Activated T-cell treated with anti-CD3 and anti-CD28 coated beads, Interleukin-2, amount 50 U/mL, for 24 hours (primary cell): ENCODE measurements at regions not wholly inside any gene's neighbourhood (a gene's known extent, or its start where the extent isn't known, plus 50 kb on each side); places are given as distances from the start of the nearest gene placed in this dataset.

ENCODE experiments used
- DNase-seq: peaks from one replicate; pipeline ENCODE4 v3.0.0-alpha.2; 2020
- H3K27ac Mint-ChIP-seq: 2 replicates; pipeline ENCODE4 v1.8.0; 2020; ENCODE audit warnings: mild to moderate bottlenecking, mixed read lengths
- H3K27me3 Mint-ChIP-seq: 2 replicates; pipeline ENCODE4 v1.8.0; 2020; ENCODE audit warnings: mixed read lengths
- H3K36me3 Mint-ChIP-seq: 2 replicates; pipeline ENCODE4 v1.8.0; 2020; ENCODE audit warnings: low read depth, mixed read lengths
- H3K4me1 Mint-ChIP-seq: 2 replicates; pipeline ENCODE4 v1.8.0; 2020; ENCODE audit warnings: low read depth, mixed read lengths
- H3K4me3 Mint-ChIP-seq: 2 replicates; pipeline ENCODE4 v1.8.0; 2020; ENCODE audit warnings: mild to moderate bottlenecking, moderate library complexity, mixed read lengths
- H3K9me3 Mint-ChIP-seq: 2 replicates; pipeline ENCODE4 v1.8.0; 2020; ENCODE audit warnings: mixed read lengths

- no peaks in the 10 kb centered on the region for H3K27me3 Mint-ChIP-seq
- H3K4me3 Mint-ChIP-seq = peak overlapping the region; percentile 35
- peaks cover 35% of the 10 kb centered on the region for H3K4me1 Mint-ChIP-seq
- peak overlapping the region; percentile 71 for H3K27ac Mint-ChIP-seq
- peak; percentile 34 for DNase-seq
- no peaks in the 10 kb centered on the region for H3K36me3 Mint-ChIP-seq
- H3K9me3 Mint-ChIP-seq = peaks cover 2% of the 10 kb centered on the region
Measured at GRCh38 chr3:30332196-30333021, 274.0 kb upstream of the TGFBR2 start.

GRCh38 chr3:30333143-30333542 lies 273.3 kb upstream of the TGFBR2 start:
- Mint-ChIP-seq H3K4me3 (no peak overlapping the region), H3K4me1 (peaks cover 35% of the 10 kb centered on the region), H3K27ac (no peak overlapping the region)

GRCh38 chr3:30333903-30334302 lies 272.5 kb upstream of the TGFBR2 start:
- Mint-ChIP-seq H3K4me3 (no peak overlapping the region), H3K4me1 (peaks cover 32% of the 10 kb centered on the region), H3K27me3 (no peaks in the 10 kb centered on the region), H3K9me3 (peaks cover 4% of the 10 kb centered on the region), H3K36me3 (no peaks in the 10 kb centered on the region), H3K27ac (no peak overlapping the region)
- no peak for DNase-seq

More at GRCh38 chr3:30333143-30333542, 273.3 kb upstream of the TGFBR2 start:
- no peaks in the 10 kb centered on the region for H3K27me3 Mint-ChIP-seq
- DNase-seq = no peak
- peaks cover 6% of the 10 kb centered on the region for H3K9me3 Mint-ChIP-seq
- H3K36me3 Mint-ChIP-seq = no peaks in the 10 kb centered on the region

GRCh38 chr3:30340500-30340899 lies 265.9 kb upstream of the TGFBR2 start:
- H3K9me3 Mint-ChIP-seq = peaks cover 4% of the 10 kb centered on the region
- no peaks in the 10 kb centered on the region for H3K36me3 Mint-ChIP-seq
- H3K27ac Mint-ChIP-seq = no peak overlapping the region
- H3K4me3 Mint-ChIP-seq = no peak overlapping the region
- peaks cover 37% of the 10 kb centered on the region for H3K4me1 Mint-ChIP-seq
- no peaks in the 10 kb centered on the region for H3K27me3 Mint-ChIP-seq
- DNase-seq = no peak

GRCh38 chr3:30341079-30341478 lies 265.3 kb upstream of the TGFBR2 start:
- no peak overlapping the region for H3K4me3 Mint-ChIP-seq
- H3K27ac Mint-ChIP-seq = no peak overlapping the region
- H3K9me3 Mint-ChIP-seq = peaks cover 4% of the 10 kb centered on the region
- H3K36me3 Mint-ChIP-seq = no peaks in the 10 kb centered on the region
- H3K4me1 Mint-ChIP-seq = peaks cover 43% of the 10 kb centered on the region
- DNase-seq = no peak
- H3K27me3 Mint-ChIP-seq = no peaks in the 10 kb centered on the region

GRCh38 chr3:30341851-30342250 lies 264.6 kb upstream of the TGFBR2 start:
- H3K4me3 Mint-ChIP-seq = no peak overlapping the region
- peaks cover 50% of the 10 kb centered on the region for H3K4me1 Mint-ChIP-seq
- DNase-seq = no peak
- H3K36me3 Mint-ChIP-seq = no peaks in the 10 kb centered on the region
- H3K27me3 Mint-ChIP-seq = no peaks in the 10 kb centered on the region
- no peak overlapping the region for H3K27ac Mint-ChIP-seq
- peaks cover 4% of the 10 kb centered on the region for H3K9me3 Mint-ChIP-seq

- no peaks in the 10 kb centered on the region for H3K27me3 Mint-ChIP-seq
- peaks cover 57% of the 10 kb centered on the region for H3K4me1 Mint-ChIP-seq
- no peak for DNase-seq
- peak overlapping the region; percentile 72 for H3K27ac Mint-ChIP-seq
- no peak overlapping the region for H3K4me3 Mint-ChIP-seq
- peaks cover 3% of the 10 kb centered on the region for H3K9me3 Mint-ChIP-seq
- H3K36me3 Mint-ChIP-seq = no peaks in the 10 kb centered on the region
Measured at GRCh38 chr3:30342318-30343060, 263.9 kb upstream of the TGFBR2 start.

GRCh38 chr3:30343067-30343831 lies 263.2 kb upstream of the TGFBR2 start:
- H3K4me1 Mint-ChIP-seq = peaks cover 64% of the 10 kb centered on the region
- H3K27ac Mint-ChIP-seq = no peak overlapping the region
- H3K4me3 Mint-ChIP-seq = no peak overlapping the region
- no peaks in the 10 kb centered on the region for H3K27me3 Mint-ChIP-seq
- no peaks in the 10 kb centered on the region for H3K36me3 Mint-ChIP-seq
- no peak for DNase-seq
- H3K9me3 Mint-ChIP-seq = no peaks in the 10 kb centered on the region

GRCh38 chr3:30343861-30344260 lies 262.5 kb upstream of the TGFBR2 start:
- Mint-ChIP-seq H3K4me3 (no peak overlapping the region), H3K4me1 (peaks cover 71% of the 10 kb centered on the region)

GRCh38 chr3:30344288-30344687 lies 262.1 kb upstream of the TGFBR2 start:
- Mint-ChIP-seq H3K4me1 (peaks cover 75% of the 10 kb centered on the region), H3K36me3 (no peaks in the 10 kb centered on the region), H3K4me3 (no peak overlapping the region), H3K27ac (no peak overlapping the region), H3K27me3 (no peaks in the 10 kb centered on the region), H3K9me3 (no peaks in the 10 kb centered on the region)
- no peak for DNase-seq

More at GRCh38 chr3:30343861-30344260, 262.5 kb upstream of the TGFBR2 start:
- Mint-ChIP-seq H3K27ac (no peak overlapping the region), H3K36me3 (no peaks in the 10 kb centered on the region), H3K9me3 (no peaks in the 10 kb centered on the region), H3K27me3 (no peaks in the 10 kb centered on the region)
- no peak for DNase-seq

GRCh38 chr3:30346933-30347320 lies 259.5 kb upstream of the TGFBR2 start:
- no peaks in the 10 kb centered on the region for H3K9me3 Mint-ChIP-seq
- peaks cover 92% of the 10 kb centered on the region for H3K4me1 Mint-ChIP-seq
- no peaks in the 10 kb centered on the region for H3K36me3 Mint-ChIP-seq
- peak overlapping the region; percentile 95 for H3K27ac Mint-ChIP-seq
- H3K27me3 Mint-ChIP-seq = no peaks in the 10 kb centered on the region
- no peak overlapping the region for H3K4me3 Mint-ChIP-seq
- DNase-seq = no peak

- H3K27me3 Mint-ChIP-seq = no peaks in the 10 kb centered on the region
- H3K9me3 Mint-ChIP-seq = no peaks in the 10 kb centered on the region
- no peaks in the 10 kb centered on the region for H3K36me3 Mint-ChIP-seq
- DNase-seq = no peak
- peaks cover 93% of the 10 kb centered on the region for H3K4me1 Mint-ChIP-seq
- peak overlapping the region; percentile 95 for H3K27ac Mint-ChIP-seq
- peak overlapping the region; percentile 64 for H3K4me3 Mint-ChIP-seq
Measured at GRCh38 chr3:30347679-30348216, 258.7 kb upstream of the TGFBR2 start.

- peak overlapping the region; percentile 15 for H3K27ac Mint-ChIP-seq
- no peak overlapping the region for H3K4me3 Mint-ChIP-seq
- no peaks in the 10 kb centered on the region for H3K36me3 Mint-ChIP-seq
- H3K9me3 Mint-ChIP-seq = no peaks in the 10 kb centered on the region
- no peaks in the 10 kb centered on the region for H3K27me3 Mint-ChIP-seq
- H3K4me1 Mint-ChIP-seq = peaks cover 95% of the 10 kb centered on the region
- DNase-seq = no peak
Measured at GRCh38 chr3:30349507-30349906, 256.9 kb upstream of the TGFBR2 start.

GRCh38 chr3:30350011-30350410 lies 256.4 kb upstream of the TGFBR2 start:
- no peaks in the 10 kb centered on the region for H3K36me3 Mint-ChIP-seq
- no peak for DNase-seq
- no peak overlapping the region for H3K27ac Mint-ChIP-seq
- peaks cover 96% of the 10 kb centered on the region for H3K4me1 Mint-ChIP-seq
- H3K9me3 Mint-ChIP-seq = no peaks in the 10 kb centered on the region
- H3K27me3 Mint-ChIP-seq = no peaks in the 10 kb centered on the region
- H3K4me3 Mint-ChIP-seq = no peak overlapping the region
